WTC11 (cell line): ENCODE measurements at regions not wholly inside any gene's neighbourhood (a gene's known extent, or its start where the extent isn't known, plus 50 kb on each side); places are given as distances from the start of the nearest gene placed in this dataset.

ENCODE experiments used
- ATAC-seq: fragments of 200-7000 bp; cut with Tn5 transposase; 2 replicates; pipeline ENCODE4 v1.10.0; 2021; ENCODE audit warnings: mild to moderate bottlenecking, moderate library complexity
- CTCF ChIA-PET: fragments of 300-600 bp; sonication (Branson Sonifier 250); formaldehyde crosslinking; loops from one replicate; lab custom pipeline; 2021; ENCODE audit warnings: antibody characterized with exemption; lab: Charles Lee
- POLR2A ChIA-PET: fragments of 350-600 bp; sonication (Branson Sonifier 250); formaldehyde crosslinking; loops from one replicate; lab custom pipeline; 2021; ENCODE audit warnings: antibody characterized with exemption; lab: Charles Lee
- DNase-seq: peaks from one replicate; pipeline ENCODE4 v3.0.0; 2021; ENCODE audit warnings: low spot score
- H3K27ac Mint-ChIP-seq: 2 replicates; pipeline ENCODE4 v1.8.0; 2021; ENCODE audit warnings: mixed read lengths
- H3K27me3 Mint-ChIP-seq: 2 replicates; pipeline ENCODE4 v1.8.0; 2021; ENCODE audit warnings: low read depth, mild to moderate bottlenecking, moderate library complexity, mixed read lengths
- H3K36me3 Mint-ChIP-seq: 2 replicates; pipeline ENCODE4 v1.8.0; 2021; ENCODE audit warnings: mixed read lengths
- H3K4me1 Mint-ChIP-seq: 2 replicates; pipeline ENCODE4 v1.8.0; 2022; ENCODE audit warnings: mixed read lengths
- H3K4me3 Mint-ChIP-seq: 2 replicates; pipeline ENCODE4 v1.8.0; 2021; ENCODE audit warnings: mild to moderate bottlenecking, moderate library complexity, mixed read lengths
- H3K9me3 Mint-ChIP-seq: 2 replicates; pipeline ENCODE4 v1.8.0; 2021; ENCODE audit warnings: mixed read lengths
- ELF4 ChIP-seq: sonication (generic); formaldehyde crosslinking; IDR thresholded peaks from 2 replicates; pipeline ENCODE4 v1.8.1; 2022; ENCODE audit warnings: low read depth, mild to moderate bottlenecking, moderate library complexity, missing genetic modification reagents
- FOXK1 ChIP-seq: sonication (generic); formaldehyde crosslinking; IDR thresholded peaks from 2 replicates; pipeline ENCODE4 v1.8.0; 2022; ENCODE audit warnings: mild to moderate bottlenecking, moderate library complexity, missing genetic modification reagents
- FOXP1 ChIP-seq: sonication (generic); formaldehyde crosslinking; IDR thresholded peaks from 2 replicates; pipeline ENCODE4 v1.8.0; 2022; ENCODE audit warnings: missing genetic modification reagents, mild to moderate bottlenecking, moderate library complexity, borderline replicate concordance
- HMGA2 ChIP-seq: fragments of 250-450 bp; sonication (Bioruptor Pico); IDR thresholded peaks from 2 replicates; pipeline ENCODE4 v1.4.0; 2021; ENCODE audit warnings: mild to moderate bottlenecking, moderate library complexity
- NFATC4 ChIP-seq: fragments of 250-450 bp; sonication (Bioruptor Pico); IDR thresholded peaks from 2 replicates; pipeline ENCODE4 v1.9.0; 2021; ENCODE audit warnings: mild to moderate bottlenecking
- NFYB ChIP-seq: sonication (generic); formaldehyde crosslinking; conservative IDR thresholded peaks from 2 replicates; pipeline ENCODE4 v1.8.0; 2022; ENCODE audit warnings: low read depth, missing genetic modification reagents
- NR2C2 ChIP-seq: sonication (generic); formaldehyde crosslinking; IDR thresholded peaks from 2 replicates; pipeline ENCODE4 v1.8.0; 2022; ENCODE audit warnings: mild to moderate bottlenecking, missing genetic modification reagents
- PRRX2 ChIP-seq: fragments of 250-450 bp; sonication (Bioruptor Pico); IDR thresholded peaks from 2 replicates; pipeline ENCODE4 v1.8.0; 2021; ENCODE audit warnings: mild to moderate bottlenecking
- SMAD4 ChIP-seq: sonication (generic); formaldehyde crosslinking; IDR thresholded peaks from 2 replicates; pipeline ENCODE4 v1.8.0; 2022; ENCODE audit warnings: mild to moderate bottlenecking, missing genetic modification reagents
- SOX15 ChIP-seq: fragments of 250-450 bp; sonication (Bioruptor Pico); IDR thresholded peaks from 2 replicates; pipeline ENCODE4 v1.9.0; 2021; ENCODE audit warnings: mild to moderate bottlenecking
- TEAD1 ChIP-seq: sonication (generic); formaldehyde crosslinking; IDR thresholded peaks from 2 replicates; pipeline ENCODE4 v1.8.0; 2022; ENCODE audit warnings: mild to moderate bottlenecking, missing genetic modification reagents
- ZNF121 ChIP-seq: sonication (generic); formaldehyde crosslinking; IDR thresholded peaks from 2 replicates; pipeline ENCODE4 v1.8.0; 2023; ENCODE audit warnings: missing genetic modification reagents
- ZNF317 ChIP-seq: sonication (generic); formaldehyde crosslinking; IDR thresholded peaks from 2 replicates; pipeline ENCODE4 v1.8.1; 2023; ENCODE audit warnings: low read depth, mild to moderate bottlenecking, moderate library complexity, missing genetic modification reagents, borderline replicate concordance
- ZNF416 ChIP-seq: fragments of 250-450 bp; sonication (Bioruptor Pico); IDR thresholded peaks from 2 replicates; pipeline ENCODE4 v1.9.0; 2021; ENCODE audit warnings: mild to moderate bottlenecking, inconsistent platforms
- ZNF423 ChIP-seq: fragments of 250-450 bp; sonication (Bioruptor Pico); IDR thresholded peaks from 2 replicates; pipeline ENCODE4 v2.1.2; 2022; ENCODE audit warnings: mild to moderate bottlenecking, moderate library complexity
- TF ChIP-seq, protein P1 (sequence below): fragments of 250-450 bp; sonication (Bioruptor Pico); conservative IDR thresholded peaks from 2 replicates; pipeline ENCODE4 v1.9.0; 2021; ENCODE audit warnings: mild to moderate bottlenecking
- TF ChIP-seq, protein P2 (sequence below): fragments of 200-600 bp; IDR thresholded peaks from 2 replicates; pipeline ENCODE4 v1.8.0; 2022; ENCODE audit warnings: antibody characterized with exemption
- TF ChIP-seq, protein P3 (sequence below): sonication (generic); formaldehyde crosslinking; IDR thresholded peaks from 2 replicates; pipeline ENCODE4 v1.8.0; 2023; ENCODE audit warnings: missing genetic modification reagents
- TF ChIP-seq, protein P4 (sequence below): sonication (generic); formaldehyde crosslinking; IDR thresholded peaks from 2 replicates; pipeline ENCODE4 v1.8.1; 2023; ENCODE audit warnings: mild to moderate bottlenecking, missing genetic modification reagents
- TF ChIP-seq, protein P5 (sequence below): sonication (generic); formaldehyde crosslinking; IDR thresholded peaks from 2 replicates; pipeline ENCODE4 v1.8.1; 2022; ENCODE audit warnings: mild to moderate bottlenecking, missing genetic modification reagents, moderate library complexity, borderline replicate concordance
- TF ChIP-seq, protein P6 (sequence below): sonication (generic); formaldehyde crosslinking; IDR thresholded peaks from 2 replicates; pipeline ENCODE4 v1.8.1; 2022; ENCODE audit warnings: mild to moderate bottlenecking, moderate library complexity, missing genetic modification reagents
- TF ChIP-seq, protein P7 (sequence below): sonication (generic); formaldehyde crosslinking; IDR thresholded peaks from 2 replicates; pipeline ENCODE4 v1.8.0; 2022; ENCODE audit warnings: missing genetic modification reagents
- TF ChIP-seq, protein P8 (sequence below): sonication (generic); formaldehyde crosslinking; conservative IDR thresholded peaks from 2 replicates; pipeline ENCODE4 v1.8.1; 2022; ENCODE audit warnings: mild to moderate bottlenecking, missing genetic modification reagents

DNA sequence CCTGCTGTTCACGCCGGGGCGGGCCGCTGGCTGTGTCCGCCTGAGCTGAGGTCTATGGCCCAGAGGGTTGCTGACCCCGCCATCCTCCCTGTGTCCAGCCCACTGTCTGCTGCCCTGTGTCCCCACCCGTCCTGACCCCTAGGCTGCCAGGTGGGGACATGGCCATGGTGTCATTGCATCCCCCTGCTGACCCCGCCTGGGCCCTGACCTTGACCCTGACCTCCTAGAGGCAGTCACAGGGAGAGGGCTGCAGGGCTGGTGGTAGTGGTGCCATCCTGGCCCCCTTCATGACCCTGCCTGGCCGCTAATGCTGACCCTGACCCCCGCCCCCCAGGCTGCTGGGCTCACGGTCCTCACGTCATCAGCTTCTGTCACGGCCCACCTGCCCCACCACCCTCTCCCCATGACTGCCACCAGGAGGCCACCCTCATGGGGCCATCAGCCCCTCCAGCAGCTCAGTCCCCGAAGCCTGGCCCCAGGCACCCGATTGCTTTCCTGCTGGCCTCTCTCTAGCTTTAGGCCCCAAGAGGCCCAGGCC lies 285.9 kb downstream of the BRD1 start:
- H3K27me3 Mint-ChIP-seq = no peaks in the 10 kb centered on the region
- H3K4me3 Mint-ChIP-seq = no peak overlapping the region
- CTCF ChIA-PET = interaction anchor here (1.0 kb wide), 1 partner anchor 91 kb away, joined by 4 read pairs; no protein-coding TSS in a partner anchor
- H3K9me3 Mint-ChIP-seq = peaks cover 6% of the 10 kb centered on the region
- ATAC-seq (no peak), DNase-seq (no peak)
- TF ChIP-seq, protein P1, sequence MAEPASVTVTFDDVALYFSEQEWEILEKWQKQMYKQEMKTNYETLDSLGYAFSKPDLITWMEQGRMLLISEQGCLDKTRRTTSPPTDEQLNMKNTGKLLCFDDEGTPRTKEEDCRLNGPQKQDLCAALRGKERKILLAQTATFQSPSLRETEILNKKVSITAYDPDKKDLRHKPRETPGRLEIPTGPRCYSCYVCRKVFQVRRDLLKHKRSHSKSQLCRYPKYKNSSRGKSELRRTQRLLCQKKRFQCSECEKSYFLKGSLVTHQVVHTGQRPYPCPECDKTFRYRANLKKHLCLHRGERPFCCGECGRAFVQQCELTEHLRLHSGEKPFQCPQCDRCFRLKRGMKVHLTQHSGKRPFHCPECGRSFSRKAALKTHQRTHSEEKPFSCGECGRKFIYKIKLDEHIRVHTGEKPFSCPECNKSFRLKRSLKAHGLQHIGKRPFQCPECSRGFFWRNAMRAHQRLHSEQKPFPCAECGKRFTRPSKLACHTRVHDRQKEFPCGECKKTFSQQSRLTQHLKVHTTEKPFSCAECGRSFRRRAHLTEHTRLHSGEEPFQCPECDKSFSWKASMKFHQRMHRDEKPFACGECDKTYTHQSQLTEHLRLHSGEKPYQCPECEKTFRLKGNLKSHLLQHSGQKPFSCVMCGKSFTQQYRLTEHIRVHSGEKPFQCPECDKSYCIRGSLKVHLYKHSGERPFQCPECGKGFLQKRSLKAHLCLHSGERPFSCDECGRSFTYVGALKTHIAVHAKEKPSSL (CRISPR knock-in tag) = no peak
- TF ChIP-seq, protein P2, sequence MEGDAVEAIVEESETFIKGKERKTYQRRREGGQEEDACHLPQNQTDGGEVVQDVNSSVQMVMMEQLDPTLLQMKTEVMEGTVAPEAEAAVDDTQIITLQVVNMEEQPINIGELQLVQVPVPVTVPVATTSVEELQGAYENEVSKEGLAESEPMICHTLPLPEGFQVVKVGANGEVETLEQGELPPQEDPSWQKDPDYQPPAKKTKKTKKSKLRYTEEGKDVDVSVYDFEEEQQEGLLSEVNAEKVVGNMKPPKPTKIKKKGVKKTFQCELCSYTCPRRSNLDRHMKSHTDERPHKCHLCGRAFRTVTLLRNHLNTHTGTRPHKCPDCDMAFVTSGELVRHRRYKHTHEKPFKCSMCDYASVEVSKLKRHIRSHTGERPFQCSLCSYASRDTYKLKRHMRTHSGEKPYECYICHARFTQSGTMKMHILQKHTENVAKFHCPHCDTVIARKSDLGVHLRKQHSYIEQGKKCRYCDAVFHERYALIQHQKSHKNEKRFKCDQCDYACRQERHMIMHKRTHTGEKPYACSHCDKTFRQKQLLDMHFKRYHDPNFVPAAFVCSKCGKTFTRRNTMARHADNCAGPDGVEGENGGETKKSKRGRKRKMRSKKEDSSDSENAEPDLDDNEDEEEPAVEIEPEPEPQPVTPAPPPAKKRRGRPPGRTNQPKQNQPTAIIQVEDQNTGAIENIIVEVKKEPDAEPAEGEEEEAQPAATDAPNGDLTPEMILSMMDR = no peak
- TF ChIP-seq, protein P3, sequence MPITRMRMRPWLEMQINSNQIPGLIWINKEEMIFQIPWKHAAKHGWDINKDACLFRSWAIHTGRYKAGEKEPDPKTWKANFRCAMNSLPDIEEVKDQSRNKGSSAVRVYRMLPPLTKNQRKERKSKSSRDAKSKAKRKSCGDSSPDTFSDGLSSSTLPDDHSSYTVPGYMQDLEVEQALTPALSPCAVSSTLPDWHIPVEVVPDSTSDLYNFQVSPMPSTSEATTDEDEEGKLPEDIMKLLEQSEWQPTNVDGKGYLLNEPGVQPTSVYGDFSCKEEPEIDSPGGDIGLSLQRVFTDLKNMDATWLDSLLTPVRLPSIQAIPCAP (CRISPR knock-in tag) = no peak
- no peak for TF ChIP-seq NFATC4 (CRISPR knock-in tag)
- TF ChIP-seq FOXK1 (CRISPR knock-in tag) = no peak
- no peak for TF ChIP-seq ZNF121
- TF ChIP-seq NFYB (CRISPR knock-in tag) = no peak
- TF ChIP-seq PRRX2 (CRISPR knock-in tag) = no peak
- TF ChIP-seq ZNF317 (CRISPR knock-in tag) = no peak
- TF ChIP-seq, protein P4, sequence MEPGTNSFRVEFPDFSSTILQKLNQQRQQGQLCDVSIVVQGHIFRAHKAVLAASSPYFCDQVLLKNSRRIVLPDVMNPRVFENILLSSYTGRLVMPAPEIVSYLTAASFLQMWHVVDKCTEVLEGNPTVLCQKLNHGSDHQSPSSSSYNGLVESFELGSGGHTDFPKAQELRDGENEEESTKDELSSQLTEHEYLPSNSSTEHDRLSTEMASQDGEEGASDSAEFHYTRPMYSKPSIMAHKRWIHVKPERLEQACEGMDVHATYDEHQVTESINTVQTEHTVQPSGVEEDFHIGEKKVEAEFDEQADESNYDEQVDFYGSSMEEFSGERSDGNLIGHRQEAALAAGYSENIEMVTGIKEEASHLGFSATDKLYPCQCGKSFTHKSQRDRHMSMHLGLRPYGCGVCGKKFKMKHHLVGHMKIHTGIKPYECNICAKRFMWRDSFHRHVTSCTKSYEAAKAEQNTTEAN (CRISPR knock-in tag) = no peak
- TF ChIP-seq, protein P5, sequence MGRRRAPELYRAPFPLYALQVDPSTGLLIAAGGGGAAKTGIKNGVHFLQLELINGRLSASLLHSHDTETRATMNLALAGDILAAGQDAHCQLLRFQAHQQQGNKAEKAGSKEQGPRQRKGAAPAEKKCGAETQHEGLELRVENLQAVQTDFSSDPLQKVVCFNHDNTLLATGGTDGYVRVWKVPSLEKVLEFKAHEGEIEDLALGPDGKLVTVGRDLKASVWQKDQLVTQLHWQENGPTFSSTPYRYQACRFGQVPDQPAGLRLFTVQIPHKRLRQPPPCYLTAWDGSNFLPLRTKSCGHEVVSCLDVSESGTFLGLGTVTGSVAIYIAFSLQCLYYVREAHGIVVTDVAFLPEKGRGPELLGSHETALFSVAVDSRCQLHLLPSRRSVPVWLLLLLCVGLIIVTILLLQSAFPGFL (CRISPR knock-in tag) = no peak
- TF ChIP-seq ELF4 (CRISPR knock-in tag) = no peak
- TF ChIP-seq SOX15 (CRISPR knock-in tag) = no peak
- TF ChIP-seq ZNF416 (CRISPR knock-in tag) = no peak
- no peak for TF ChIP-seq HMGA2 (CRISPR knock-in tag)
- TF ChIP-seq ZNF423 (CRISPR knock-in tag) = no peak
- TF ChIP-seq FOXP1 (CRISPR knock-in tag) = no peak
- H3K4me1 Mint-ChIP-seq = peaks cover 26% of the 10 kb centered on the region
- POLR2A ChIA-PET = no interaction called here
- H3K36me3 Mint-ChIP-seq = no peaks in the 10 kb centered on the region; the same call in 1 of the 2 replicates
- no peak overlapping the region for H3K27ac Mint-ChIP-seq

DNA sequence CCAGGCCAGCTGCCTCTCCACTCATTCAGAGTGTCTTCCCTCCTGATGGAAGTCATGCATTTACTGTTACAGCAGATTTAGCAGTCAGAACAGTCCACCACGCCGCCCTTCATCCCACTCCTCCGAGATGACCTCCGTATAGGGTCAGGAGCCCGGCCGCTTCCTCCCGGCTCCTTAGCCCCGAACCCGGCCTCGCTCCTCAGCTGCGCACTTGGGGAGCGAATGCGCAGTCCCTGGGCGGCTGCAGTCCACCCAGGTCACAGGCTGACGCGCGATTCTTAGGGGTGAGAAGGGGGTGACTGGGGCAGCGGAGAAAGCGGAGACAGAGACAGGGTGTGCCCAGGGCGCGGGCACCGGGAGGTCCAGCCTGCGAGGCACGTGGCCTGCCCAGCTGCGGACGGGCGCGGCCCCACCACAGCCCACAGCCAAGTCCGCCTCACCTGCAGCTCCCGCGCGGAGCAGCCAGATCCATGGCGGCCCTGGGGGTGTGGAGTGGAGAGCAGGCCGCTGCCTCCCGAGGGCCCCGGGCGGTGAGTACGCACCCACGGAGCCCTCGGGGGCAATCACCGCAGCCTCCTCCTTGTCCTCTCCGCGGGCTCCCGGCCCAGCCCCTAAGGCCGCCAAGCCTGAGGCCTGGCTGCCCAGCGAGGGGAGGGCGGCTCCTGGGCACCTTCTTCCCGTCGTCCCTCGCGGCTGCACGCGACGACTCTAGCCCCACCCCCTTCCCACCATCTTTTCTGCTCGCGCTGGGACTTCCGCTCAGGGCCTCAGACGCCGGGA lies 286.6 kb downstream of the BRD1 start:
- 0 out of 2 replicates have a peak, but pooled peaks cover 3% of the 10 kb centered on the region for H3K9me3 Mint-ChIP-seq
- CTCF ChIA-PET = interaction anchor here (0.7 to 1.5 kb wide), 2 partner anchors 7 to 107 kb away, joined by 3 to 4 read pairs; no protein-coding TSS in a partner anchor
- ATAC-seq (no peak), DNase-seq (no peak)
- H3K36me3 Mint-ChIP-seq = no peaks in the 10 kb centered on the region
- POLR2A ChIA-PET = no interaction called here
- peaks cover 33% of the 10 kb centered on the region for H3K4me1 Mint-ChIP-seq
- H3K4me3 Mint-ChIP-seq = no peak overlapping the region
- H3K27ac Mint-ChIP-seq = no peak overlapping the region
- H3K27me3 Mint-ChIP-seq = no peaks in the 10 kb centered on the region
- TF ChIP-seq, protein P6, sequence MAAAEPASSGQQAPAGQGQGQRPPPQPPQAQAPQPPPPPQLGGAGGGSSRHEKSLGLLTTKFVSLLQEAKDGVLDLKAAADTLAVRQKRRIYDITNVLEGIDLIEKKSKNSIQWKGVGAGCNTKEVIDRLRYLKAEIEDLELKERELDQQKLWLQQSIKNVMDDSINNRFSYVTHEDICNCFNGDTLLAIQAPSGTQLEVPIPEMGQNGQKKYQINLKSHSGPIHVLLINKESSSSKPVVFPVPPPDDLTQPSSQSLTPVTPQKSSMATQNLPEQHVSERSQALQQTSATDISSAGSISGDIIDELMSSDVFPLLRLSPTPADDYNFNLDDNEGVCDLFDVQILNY = no peak
- TF ChIP-seq, protein P7, sequence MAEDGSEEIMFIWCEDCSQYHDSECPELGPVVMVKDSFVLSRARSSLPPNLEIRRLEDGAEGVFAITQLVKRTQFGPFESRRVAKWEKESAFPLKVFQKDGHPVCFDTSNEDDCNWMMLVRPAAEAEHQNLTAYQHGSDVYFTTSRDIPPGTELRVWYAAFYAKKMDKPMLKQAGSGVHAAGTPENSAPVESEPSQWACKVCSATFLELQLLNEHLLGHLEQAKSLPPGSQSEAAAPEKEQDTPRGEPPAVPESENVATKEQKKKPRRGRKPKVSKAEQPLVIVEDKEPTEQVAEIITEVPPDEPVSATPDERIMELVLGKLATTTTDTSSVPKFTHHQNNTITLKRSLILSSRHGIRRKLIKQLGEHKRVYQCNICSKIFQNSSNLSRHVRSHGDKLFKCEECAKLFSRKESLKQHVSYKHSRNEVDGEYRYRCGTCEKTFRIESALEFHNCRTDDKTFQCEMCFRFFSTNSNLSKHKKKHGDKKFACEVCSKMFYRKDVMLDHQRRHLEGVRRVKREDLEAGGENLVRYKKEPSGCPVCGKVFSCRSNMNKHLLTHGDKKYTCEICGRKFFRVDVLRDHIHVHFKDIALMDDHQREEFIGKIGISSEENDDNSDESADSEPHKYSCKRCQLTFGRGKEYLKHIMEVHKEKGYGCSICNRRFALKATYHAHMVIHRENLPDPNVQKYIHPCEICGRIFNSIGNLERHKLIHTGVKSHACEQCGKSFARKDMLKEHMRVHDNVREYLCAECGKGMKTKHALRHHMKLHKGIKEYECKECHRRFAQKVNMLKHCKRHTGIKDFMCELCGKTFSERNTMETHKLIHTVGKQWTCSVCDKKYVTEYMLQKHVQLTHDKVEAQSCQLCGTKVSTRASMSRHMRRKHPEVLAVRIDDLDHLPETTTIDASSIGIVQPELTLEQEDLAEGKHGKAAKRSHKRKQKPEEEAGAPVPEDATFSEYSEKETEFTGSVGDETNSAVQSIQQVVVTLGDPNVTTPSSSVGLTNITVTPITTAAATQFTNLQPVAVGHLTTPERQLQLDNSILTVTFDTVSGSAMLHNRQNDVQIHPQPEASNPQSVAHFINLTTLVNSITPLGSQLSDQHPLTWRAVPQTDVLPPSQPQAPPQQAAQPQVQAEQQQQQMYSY (CRISPR knock-in tag) = no peak
- no peak for TF ChIP-seq SMAD4 (CRISPR knock-in tag)
- no peak for TF ChIP-seq NFYB (CRISPR knock-in tag)
- TF ChIP-seq TEAD1 (CRISPR knock-in tag) = no peak
- TF ChIP-seq NR2C2 (CRISPR knock-in tag) = no peak
- TF ChIP-seq, protein P8, sequence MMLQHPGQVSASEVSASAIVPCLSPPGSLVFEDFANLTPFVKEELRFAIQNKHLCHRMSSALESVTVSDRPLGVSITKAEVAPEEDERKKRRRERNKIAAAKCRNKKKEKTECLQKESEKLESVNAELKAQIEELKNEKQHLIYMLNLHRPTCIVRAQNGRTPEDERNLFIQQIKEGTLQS (CRISPR knock-in tag) = no peak
